Large intestine (tissue), 3 donors: ENCODE measurements at regions not wholly inside any gene's neighbourhood (a gene's known extent, or its start where the extent isn't known, plus 50 kb on each side); places are given as distances from the start of the nearest gene placed in this dataset.

Experiments used
- DNase-seq, 2 donors: peaks; one replicate each; pipeline versions ENCODE4 v3.0.0 to v3.0.0-alpha.2; 2013
- H3K27ac ChIP-seq: one replicate; pipeline ENCODE4 v1.5.1; 2013; ENCODE audit warnings: low read length
- H3K27me3 ChIP-seq: 2 replicates; pipeline ENCODE4 v1.6.1; 2013; ENCODE audit warnings: low read length; ENCODE audit not compliant: control insufficient read depth, insufficient read depth
- H3K36me3 ChIP-seq: 2 replicates; pipeline ENCODE4 v1.6.1; 2013; ENCODE audit warnings: low read length; ENCODE audit not compliant: control insufficient read depth, insufficient read depth
- H3K4me1 ChIP-seq: one replicate; pipeline ENCODE4 v1.6.1; 2013; ENCODE audit warnings: low read length; ENCODE audit not compliant: control insufficient read depth, insufficient read depth
- H3K4me3 ChIP-seq: one replicate; pipeline ENCODE4 v1.5.1; 2013; ENCODE audit warnings: low read length
- H3K9me3 ChIP-seq: one replicate; pipeline ENCODE4 v1.6.1; 2013; ENCODE audit warnings: mild to moderate bottlenecking, low read depth, low read length, moderate library complexity; ENCODE audit not compliant: control insufficient read depth
- WGBS: methylation state at CpG from one replicate; pipeline ENCODE4 v1.1.5; 2013; ENCODE audit warnings: low lambda C conversion rate; ENCODE audit not compliant: insufficient coverage; 5-methylcytosine and 5-hydroxymethylcytosine counted together

- no peak for DNase-seq
- Histone ChIP-seq H3K36me3 (no peaks in the 10 kb centered on the region), H3K27me3 (no peaks in the 10 kb centered on the region), H3K4me3 (no peak overlapping the region), H3K27ac (no peak overlapping the region), H3K9me3 (no peaks in the 10 kb centered on the region), H3K4me1 (no peaks in the 10 kb centered on the region)
- WGBS: no CpG with 5 or more reads among the region's 3 CpGs
Observed at GRCh38 chr16:6970171-6970857, 362.3 kb upstream of the RBFOX1 start.

GRCh38 chr16:6969594-6969993 is 363.1 kb upstream of the RBFOX1 start:
- H3K27me3 ChIP-seq: no peaks in the 10 kb centered on the region
- no peak for DNase-seq
- no peaks in the 10 kb centered on the region for H3K4me1 ChIP-seq
- H3K27ac ChIP-seq: no peak overlapping the region
- H3K4me3 ChIP-seq: no peak overlapping the region
- no CpG with 5 or more reads among the region's 5 CpGs for WGBS
- H3K36me3 ChIP-seq: no peaks in the 10 kb centered on the region
- H3K9me3 ChIP-seq: no peaks in the 10 kb centered on the region

GRCh38 chr16:6967796-6968320 is 364.8 kb upstream of the RBFOX1 start:
- H3K4me1 ChIP-seq: no peaks in the 10 kb centered on the region
- H3K9me3 ChIP-seq: no peaks in the 10 kb centered on the region
- H3K4me3 ChIP-seq: no peak overlapping the region
- H3K27ac ChIP-seq: no peak overlapping the region
- no CpG with 5 or more reads among the region's 10 CpGs for WGBS
- DNase-seq: no peak
- no peaks in the 10 kb centered on the region for H3K27me3 ChIP-seq
- H3K36me3 ChIP-seq: no peaks in the 10 kb centered on the region

GRCh38 chr16:6966925-6967324 is 365.7 kb upstream of the RBFOX1 start:
- no peaks in the 10 kb centered on the region for H3K36me3 ChIP-seq
- no peak overlapping the region for H3K4me3 ChIP-seq
- 100% methylated on average over 1 of the region's 1 CpG for WGBS
- H3K27ac ChIP-seq: no peak overlapping the region
- no peaks in the 10 kb centered on the region for H3K4me1 ChIP-seq
- H3K27me3 ChIP-seq: no peaks in the 10 kb centered on the region
- no peak for DNase-seq
- H3K9me3 ChIP-seq: no peaks in the 10 kb centered on the region

- no CpG with 5 or more reads among the region's 5 CpGs for WGBS
- H3K27me3 ChIP-seq: no peaks in the 10 kb centered on the region
- H3K9me3 ChIP-seq: no peaks in the 10 kb centered on the region
- no peak for DNase-seq
- H3K4me1 ChIP-seq: no peaks in the 10 kb centered on the region
- no peak overlapping the region for H3K4me3 ChIP-seq
- H3K36me3 ChIP-seq: no peaks in the 10 kb centered on the region
- H3K27ac ChIP-seq: no peak overlapping the region
Observed at GRCh38 chr16:6964679-6965078, 368.0 kb upstream of the RBFOX1 start.

- Histone ChIP-seq H3K27ac (no peak overlapping the region), H3K36me3 (no peaks in the 10 kb centered on the region), H3K4me1 (no peaks in the 10 kb centered on the region), H3K4me3 (no peak overlapping the region), H3K9me3 (no peaks in the 10 kb centered on the region), H3K27me3 (no peaks in the 10 kb centered on the region)
- no peak for DNase-seq
- WGBS: no CpG with 5 or more reads among the region's 3 CpGs
Observed at GRCh38 chr16:6961704-6962103, 370.9 kb upstream of the RBFOX1 start.

GRCh38 chr16:6958184-6958583 is 374.5 kb upstream of the RBFOX1 start:
- no peak for DNase-seq
- H3K27me3 ChIP-seq: no peaks in the 10 kb centered on the region
- H3K4me3 ChIP-seq: no peak overlapping the region
- no peaks in the 10 kb centered on the region for H3K4me1 ChIP-seq
- no peak overlapping the region for H3K27ac ChIP-seq
- no peaks in the 10 kb centered on the region for H3K36me3 ChIP-seq
- 73% methylated on average over 2 of the region's 8 CpGs for WGBS
- no peaks in the 10 kb centered on the region for H3K9me3 ChIP-seq

GRCh38 chr16:6957681-6958080 is 375.0 kb upstream of the RBFOX1 start:
- DNase-seq: no peak
- no peaks in the 10 kb centered on the region for H3K4me1 ChIP-seq
- WGBS: 40% methylated on average over 1 of the region's 4 CpGs
- no peaks in the 10 kb centered on the region for H3K36me3 ChIP-seq
- no peaks in the 10 kb centered on the region for H3K9me3 ChIP-seq
- no peaks in the 10 kb centered on the region for H3K27me3 ChIP-seq
- no peak overlapping the region for H3K27ac ChIP-seq
- H3K4me3 ChIP-seq: no peak overlapping the region

- no peak for DNase-seq
Observed at GRCh38 chr16:6956511-6956910, 376.1 kb upstream of the RBFOX1 start.

GRCh38 chr16:6955303-6955702 is 377.3 kb upstream of the RBFOX1 start:
- Histone ChIP-seq H3K36me3 (no peaks in the 10 kb centered on the region), H3K9me3 (no peaks in the 10 kb centered on the region), H3K4me3 (no peak overlapping the region), H3K4me1 (no peaks in the 10 kb centered on the region), H3K27ac (no peak overlapping the region), H3K27me3 (no peaks in the 10 kb centered on the region)
- 84% methylated on average over 2 of the region's 3 CpGs for WGBS
- no peak for DNase-seq

More at GRCh38 chr16:6956511-6956910, 376.1 kb upstream of the RBFOX1 start:
- Histone ChIP-seq H3K4me1 (no peaks in the 10 kb centered on the region), H3K27ac (no peak overlapping the region), H3K4me3 (no peak overlapping the region), H3K9me3 (no peaks in the 10 kb centered on the region), H3K36me3 (no peaks in the 10 kb centered on the region), H3K27me3 (no peaks in the 10 kb centered on the region)
- no CpG with 5 or more reads among the region's 3 CpGs for WGBS

- DNase-seq: no peak
- H3K27ac ChIP-seq: no peak overlapping the region
- no peak overlapping the region for H3K4me3 ChIP-seq
- no peaks in the 10 kb centered on the region for H3K27me3 ChIP-seq
- H3K36me3 ChIP-seq: no peaks in the 10 kb centered on the region
- no CpG with 5 or more reads among the region's 5 CpGs for WGBS
- H3K9me3 ChIP-seq: no peaks in the 10 kb centered on the region
- H3K4me1 ChIP-seq: no peaks in the 10 kb centered on the region
Observed at GRCh38 chr16:6949240-6949639, 383.4 kb upstream of the RBFOX1 start.
